ENCODE measurements at regions not wholly inside any gene's neighbourhood (a gene's known extent, or its start where the extent isn't known, plus 50 kb on each side); places are given as distances from the start of the nearest gene placed in this dataset.

- no peak for TF ChIP-seq SIN3A (IDR thresholded peaks at IDR 0.05; ENCODE audit: borderline replicate concordance, insufficient read depth, low read length)
- no peak for TF ChIP-seq TAF1 (IDR thresholded peaks at IDR 0.05; ENCODE audit: borderline replicate concordance, insufficient read depth, low read length)
- no peak for TF ChIP-seq FOXP2 (optimal IDR thresholded peaks at IDR 0.05; ENCODE audit: borderline replicate concordance, extremely low read depth, extremely low read length, insufficient read depth)
- TF ChIP-seq POLR2AphosphoS5 (IDR thresholded peaks at IDR 0.05; ENCODE audit: low read depth, low read length), result no peak
- TF ChIP-seq REST (IDR thresholded peaks at IDR 0.05; ENCODE audit: insufficient read depth in 1 of 2, low read depth in 2 of 2, low read length in 2 of 2), result no peak
Measured at GRCh38 chr17:73783945-73784603, 139.8 kb upstream of the SDK2 start.

GRCh38 chr17:73785496-73785895 is 141.3 kb upstream of the SDK2 start:
- TF ChIP-seq POLR2AphosphoS5 (IDR thresholded peaks at IDR 0.05; ENCODE audit: low read depth, low read length) (no peak), SIN3A (IDR thresholded peaks at IDR 0.05; ENCODE audit: borderline replicate concordance, insufficient read depth, low read length) (no peak), FOXP2 (optimal IDR thresholded peaks at IDR 0.05; ENCODE audit: borderline replicate concordance, extremely low read depth, extremely low read length, insufficient read depth) (no peak), REST (IDR thresholded peaks at IDR 0.05; ENCODE audit: insufficient read depth in 1 of 2, low read depth in 2 of 2, low read length in 2 of 2) (no peak), TAF1 (IDR thresholded peaks at IDR 0.05; ENCODE audit: borderline replicate concordance, insufficient read depth, low read length) (no peak)

- TF ChIP-seq SIN3A (IDR thresholded peaks at IDR 0.05; ENCODE audit: borderline replicate concordance, insufficient read depth, low read length), result no peak
- no peak for TF ChIP-seq FOXP2 (optimal IDR thresholded peaks at IDR 0.05; ENCODE audit: borderline replicate concordance, extremely low read depth, extremely low read length, insufficient read depth)
- TF ChIP-seq REST (IDR thresholded peaks at IDR 0.05; ENCODE audit: insufficient read depth in 1 of 2, low read depth in 2 of 2, low read length in 2 of 2), result no peak
Measured at GRCh38 chr17:73785958-73786743, 141.9 kb upstream of the SDK2 start.

- TF ChIP-seq POLR2AphosphoS5 (IDR thresholded peaks at IDR 0.05; ENCODE audit: low read depth, low read length), result no peak
- no peak for TF ChIP-seq REST (IDR thresholded peaks at IDR 0.05; ENCODE audit: insufficient read depth in 1 of 2, low read depth in 2 of 2, low read length in 2 of 2)
- TF ChIP-seq SIN3A (IDR thresholded peaks at IDR 0.05; ENCODE audit: borderline replicate concordance, insufficient read depth, low read length), result no peak
- no peak for TF ChIP-seq TAF1 (IDR thresholded peaks at IDR 0.05; ENCODE audit: borderline replicate concordance, insufficient read depth, low read length)
- TF ChIP-seq FOXP2 (optimal IDR thresholded peaks at IDR 0.05; ENCODE audit: borderline replicate concordance, extremely low read depth, extremely low read length, insufficient read depth), result no peak
Measured at GRCh38 chr17:73787076-73788059, 143.1 kb upstream of the SDK2 start.

Data from PFSK-1 (cell line).